ENCODE measurements at regions not wholly inside any gene's neighbourhood (a gene's known extent, or its start where the extent isn't known, plus 50 kb on each side); places are given as distances from the start of the nearest gene placed in this dataset.
"Not testable (repeated sequence)": the region's sequence is repeated elsewhere in the genome, so short reads cannot be mapped to it uniquely, and the experiment has no call there.

DNA sequence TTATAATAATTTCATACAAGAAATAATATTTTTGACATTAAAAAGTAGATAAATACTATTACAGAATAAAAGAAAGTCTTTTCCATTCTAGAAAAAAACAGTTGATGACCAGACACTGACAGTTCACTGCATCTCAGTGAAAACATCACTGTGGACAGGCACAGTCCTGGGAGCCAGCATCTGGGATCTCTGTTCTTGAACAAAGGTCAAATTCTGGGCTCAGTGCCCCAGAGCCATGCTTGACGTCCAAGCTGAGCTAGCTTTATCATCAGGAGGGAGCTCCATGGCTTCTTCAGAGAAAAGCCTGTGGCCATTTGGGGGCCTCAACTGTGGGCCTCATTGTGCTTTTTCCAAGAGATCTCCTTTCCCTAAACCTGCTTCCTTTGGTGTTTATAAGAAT lies 86.1 kb upstream of the SRD5A2 start:
- no peak overlapping the region for H3K27ac ChIP-seq
- H3K4me3 ChIP-seq = no peak overlapping the region

DNA sequence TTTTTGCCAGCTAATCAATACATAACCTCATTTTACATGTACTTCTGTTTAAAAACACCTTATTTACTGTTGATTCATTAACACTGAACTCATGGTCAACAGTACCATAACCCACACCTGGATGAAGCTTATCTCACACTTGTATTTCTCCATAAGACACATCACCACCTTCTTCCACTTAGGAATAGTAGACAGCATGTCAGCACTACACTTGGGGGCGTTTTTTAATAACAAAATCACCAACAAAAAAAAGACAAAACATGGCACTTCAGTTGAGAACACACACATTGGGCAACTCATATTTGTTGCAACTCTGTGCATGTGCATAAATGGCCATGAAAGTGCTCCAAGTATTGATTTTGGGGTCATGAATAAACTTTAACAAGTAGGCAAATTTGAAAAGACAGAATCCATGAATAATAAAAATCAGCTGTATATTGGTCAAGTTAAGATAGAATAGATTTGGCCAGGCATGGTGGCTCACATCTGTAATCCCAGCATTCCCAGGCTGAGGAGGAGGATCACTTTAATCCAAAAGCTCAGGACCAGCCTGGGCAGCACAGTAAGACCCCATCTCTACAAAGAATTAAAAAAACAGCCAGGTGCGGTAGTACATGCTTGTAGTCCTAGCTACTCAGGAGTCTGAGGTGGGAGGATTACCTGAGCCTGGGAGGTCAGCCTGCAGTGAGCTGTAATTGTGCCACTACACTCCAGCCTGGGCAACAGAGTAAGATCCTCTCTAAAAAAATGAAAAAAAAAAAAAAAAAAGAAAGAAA lies 84.4 kb upstream of the SRD5A2 start:
- Histone ChIP-seq H3K4me3 (no peak overlapping the region), H3K27ac (no peak overlapping the region)

DNA sequence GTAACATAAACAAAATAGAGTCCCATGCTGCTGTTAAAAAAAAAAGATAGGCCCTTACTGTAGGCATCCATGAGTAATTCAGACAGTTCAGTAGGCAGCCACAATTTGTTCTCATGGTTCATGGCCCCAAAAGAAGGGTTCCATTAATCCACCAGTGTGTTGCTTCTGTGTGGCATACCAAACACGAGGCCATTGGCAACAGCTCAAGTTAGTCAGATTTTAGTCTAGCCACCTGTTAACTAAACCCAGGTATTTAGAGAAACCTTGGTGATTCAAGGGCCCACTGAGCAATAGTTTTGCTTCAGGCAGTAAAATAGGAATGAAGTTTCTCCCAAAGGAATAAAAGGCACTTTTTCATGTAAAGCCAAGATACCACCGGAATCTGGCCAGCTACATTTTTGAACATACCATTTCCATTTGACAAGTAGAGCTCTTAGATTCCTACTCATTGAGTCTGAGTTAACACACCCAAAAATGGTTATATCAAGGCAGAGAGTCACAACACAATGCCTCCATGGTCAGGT lies 80.1 kb upstream of the SRD5A2 start:
- Histone ChIP-seq H3K27ac (no peak overlapping the region), H3K4me3 (no peak overlapping the region)

DNA sequence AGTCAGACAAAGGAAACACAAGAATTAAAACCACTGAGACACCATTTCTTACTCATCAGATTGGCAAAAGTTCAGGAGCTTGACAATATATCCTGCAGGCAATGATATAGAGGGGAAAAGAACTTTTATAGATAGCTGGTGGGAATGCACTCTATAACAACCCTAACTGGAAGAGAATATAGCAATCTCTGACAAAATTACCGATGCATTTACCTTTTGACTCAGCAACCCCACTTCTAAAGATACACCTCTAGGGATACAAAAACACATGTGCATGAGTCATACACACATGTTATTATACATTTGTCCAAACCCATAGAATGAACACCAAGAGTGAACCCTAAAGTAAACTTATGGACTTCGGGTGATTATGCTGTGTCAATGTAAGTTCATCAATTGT lies 79.4 kb upstream of the SRD5A2 start:
- H3K27ac ChIP-seq = no peak overlapping the region
- no peak overlapping the region for H3K4me3 ChIP-seq

DNA sequence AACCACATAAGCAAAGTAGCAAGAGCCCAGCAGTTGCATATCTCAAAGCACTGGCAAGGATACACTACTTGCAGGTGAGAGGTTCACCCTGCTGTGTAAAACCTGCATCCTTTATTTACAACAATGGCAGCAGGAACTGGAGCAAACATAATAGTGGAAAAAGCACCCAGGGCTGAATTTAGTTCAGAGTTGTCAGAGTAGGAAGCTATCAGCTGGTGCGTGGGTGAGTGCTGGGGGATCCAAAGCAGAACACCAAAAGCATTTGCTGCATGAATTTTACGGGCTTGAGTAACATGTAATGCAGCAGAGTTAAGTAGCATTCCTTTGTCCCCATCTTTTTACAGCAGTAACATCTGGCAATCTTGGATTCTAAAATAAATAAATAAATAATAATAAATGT lies 73.5 kb upstream of the SRD5A2 start:
- no peak overlapping the region for H3K4me3 ChIP-seq
- no peak overlapping the region for H3K27ac ChIP-seq

DNA sequence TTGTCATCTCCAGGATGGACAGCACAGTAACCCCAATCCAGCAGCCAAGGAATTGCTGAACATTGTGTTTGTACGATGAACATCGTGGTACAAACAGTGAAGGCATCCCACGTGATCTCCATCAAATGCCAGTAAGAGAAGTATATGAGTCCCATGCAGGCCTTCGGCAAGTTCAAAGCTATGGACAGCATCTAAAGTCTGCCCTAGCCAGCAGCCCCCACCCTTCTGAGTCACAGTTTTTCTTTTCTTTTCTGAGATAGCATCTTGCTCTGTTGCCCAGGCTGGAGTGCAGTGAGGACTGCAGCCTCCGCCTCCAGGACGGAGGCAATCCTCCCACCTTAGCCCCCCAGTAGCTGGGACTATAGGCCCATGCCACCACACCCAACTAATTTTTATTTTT lies 71.0 kb upstream of the SRD5A2 start:
- no peak overlapping the region for H3K4me3 ChIP-seq
- no peak overlapping the region for H3K27ac ChIP-seq

DNA sequence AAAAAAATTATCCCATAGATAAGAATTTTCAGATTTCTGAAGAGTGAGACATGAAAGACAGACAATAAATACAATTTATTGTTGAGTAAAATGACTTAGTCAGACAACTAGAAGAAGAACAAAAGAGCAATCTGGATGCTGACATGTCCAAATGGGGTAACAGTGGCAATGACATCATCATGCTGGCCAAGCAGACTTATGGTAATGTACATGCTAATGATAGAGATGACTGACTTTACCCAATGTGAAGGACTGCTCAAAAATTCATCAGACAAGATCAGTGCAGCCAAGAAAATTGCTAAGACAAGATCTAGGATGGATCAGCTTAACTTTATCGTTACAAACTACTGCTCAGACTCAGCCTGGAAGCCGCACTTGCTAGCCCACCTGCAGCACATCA lies 70.5 kb upstream of the SRD5A2 start:
- H3K27ac ChIP-seq = no peak overlapping the region
- no peak overlapping the region for H3K4me3 ChIP-seq

DNA sequence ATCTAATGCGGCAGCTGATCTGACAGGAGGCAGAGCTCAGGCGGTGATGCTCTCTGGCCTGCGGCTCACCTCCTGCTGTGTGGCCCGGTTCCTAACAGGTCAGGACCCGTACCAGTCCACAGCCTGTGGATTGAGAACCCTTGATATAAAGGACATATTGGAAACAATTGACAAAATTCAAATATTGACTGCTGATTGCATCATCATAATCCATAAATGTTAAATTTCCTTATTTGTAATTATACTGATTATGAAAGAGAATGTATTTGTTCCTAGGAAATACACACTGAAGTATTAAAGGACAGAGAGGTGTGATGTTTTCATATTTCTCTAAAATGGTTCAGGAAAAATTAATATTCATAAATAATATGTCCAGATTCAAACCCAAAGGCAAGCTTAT lies 63.8 kb upstream of the SRD5A2 start:
- Histone ChIP-seq H3K27ac (no peak overlapping the region), H3K4me3 (no peak overlapping the region)

DNA sequence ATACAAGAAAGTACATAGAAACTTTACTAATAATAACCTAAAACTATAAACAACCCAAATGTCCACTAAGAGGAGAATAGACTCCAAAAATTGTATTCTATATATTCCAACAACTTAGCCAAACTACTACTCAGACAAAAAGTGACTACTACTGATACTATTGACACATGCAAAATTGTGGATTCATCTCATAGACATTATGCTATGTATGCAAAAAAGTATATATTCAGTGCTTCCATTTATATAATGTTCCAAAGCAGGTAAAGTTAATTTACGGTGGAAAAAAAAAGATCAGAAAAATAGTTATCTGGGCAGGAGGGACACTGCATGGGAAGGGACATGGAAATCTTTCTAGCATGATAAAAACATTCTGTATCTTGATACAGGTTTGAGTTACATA lies 62.0 kb upstream of the SRD5A2 start:
- H3K27ac ChIP-seq = no peak overlapping the region
- H3K4me3 ChIP-seq = no peak overlapping the region

DNA sequence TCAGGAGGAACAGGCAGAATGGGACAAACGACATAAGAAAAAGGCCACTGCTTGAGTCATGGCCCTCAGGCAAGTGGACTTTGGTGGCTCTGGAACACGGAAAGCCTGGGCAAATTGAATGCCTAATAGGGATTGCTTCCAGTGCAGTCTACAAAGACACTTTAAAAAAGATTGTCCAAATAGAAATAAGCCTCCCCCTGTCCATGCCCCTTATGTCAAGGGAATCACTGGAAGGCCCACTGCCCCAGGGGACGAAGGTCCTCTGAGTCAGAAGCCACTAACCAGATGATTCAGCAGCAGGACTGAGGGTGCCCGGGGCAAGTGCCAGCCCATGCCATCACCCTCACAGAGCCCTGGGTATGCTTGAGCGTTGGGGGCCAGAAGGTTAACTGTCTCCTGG lies 51.5 kb upstream of the SRD5A2 start:
- not testable (repeated sequence) for H3K27ac ChIP-seq, H3K4me3 ChIP-seq

Data from skin epidermis (tissue), 12 donors.